Lower leg skin (tissue), 3 donors: ENCODE measurements at regions not wholly inside any gene's neighbourhood (a gene's known extent, or its start where the extent isn't known, plus 50 kb on each side); places are given as distances from the start of the nearest gene placed in this dataset.

ENCODE experiments used
- POLR2A ChIP-seq, 2 donors: fragments of 450-650 bp; IDR thresholded peaks; one replicate each; pipeline ENCODE4 v1.6.1; 2016 to 2017; ENCODE audit warnings: antibody characterized with exemption in 2 of 2, mild to moderate bottlenecking in 1 of 2, moderate library complexity in 1 of 2
- TF ChIP-seq, protein P1 (sequence below), 3 donors: fragments of 450-650 bp; IDR thresholded peaks; one replicate each; pipeline ENCODE4 v1.5.1; 2016; ENCODE audit warnings: antibody characterized with exemption in 3 of 3, mild to moderate bottlenecking in 3 of 3, moderate library complexity in 2 of 3

DNA sequence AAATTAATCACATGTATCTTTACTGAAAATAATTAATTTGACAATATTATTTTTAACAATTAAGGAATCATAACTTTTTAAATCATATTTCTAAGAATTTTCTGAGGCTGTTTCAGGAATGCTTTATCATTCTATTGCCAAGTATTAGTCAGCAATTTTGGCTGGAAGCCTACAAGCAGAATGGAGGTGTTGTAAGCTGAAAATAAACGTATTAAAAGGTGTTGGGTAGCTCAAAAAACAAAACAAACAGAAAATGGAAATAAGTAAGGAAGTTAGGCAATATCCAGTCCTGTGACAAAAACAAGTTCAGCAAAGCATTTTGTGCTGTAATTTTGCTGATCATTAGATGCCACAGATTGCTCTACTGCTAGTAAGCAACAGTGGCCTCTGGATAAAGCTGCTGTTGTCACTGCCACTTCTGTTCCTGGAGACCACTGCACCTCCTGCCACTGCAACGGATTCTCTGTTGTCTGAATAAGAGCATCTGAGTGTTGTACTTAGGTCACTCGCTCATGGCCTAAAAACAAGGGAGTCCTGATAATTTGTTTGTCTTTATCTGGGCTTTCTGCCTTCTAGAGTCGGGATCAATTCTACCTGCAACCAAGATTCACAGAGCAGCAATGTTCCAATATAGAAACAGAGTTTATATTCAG lies 63.5 kb upstream of the SLITRK3 start:
- TF ChIP-seq, protein P1, sequence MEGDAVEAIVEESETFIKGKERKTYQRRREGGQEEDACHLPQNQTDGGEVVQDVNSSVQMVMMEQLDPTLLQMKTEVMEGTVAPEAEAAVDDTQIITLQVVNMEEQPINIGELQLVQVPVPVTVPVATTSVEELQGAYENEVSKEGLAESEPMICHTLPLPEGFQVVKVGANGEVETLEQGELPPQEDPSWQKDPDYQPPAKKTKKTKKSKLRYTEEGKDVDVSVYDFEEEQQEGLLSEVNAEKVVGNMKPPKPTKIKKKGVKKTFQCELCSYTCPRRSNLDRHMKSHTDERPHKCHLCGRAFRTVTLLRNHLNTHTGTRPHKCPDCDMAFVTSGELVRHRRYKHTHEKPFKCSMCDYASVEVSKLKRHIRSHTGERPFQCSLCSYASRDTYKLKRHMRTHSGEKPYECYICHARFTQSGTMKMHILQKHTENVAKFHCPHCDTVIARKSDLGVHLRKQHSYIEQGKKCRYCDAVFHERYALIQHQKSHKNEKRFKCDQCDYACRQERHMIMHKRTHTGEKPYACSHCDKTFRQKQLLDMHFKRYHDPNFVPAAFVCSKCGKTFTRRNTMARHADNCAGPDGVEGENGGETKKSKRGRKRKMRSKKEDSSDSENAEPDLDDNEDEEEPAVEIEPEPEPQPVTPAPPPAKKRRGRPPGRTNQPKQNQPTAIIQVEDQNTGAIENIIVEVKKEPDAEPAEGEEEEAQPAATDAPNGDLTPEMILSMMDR (IDR thresholded peaks at IDR 0.05) = no peak
- TF ChIP-seq POLR2A (IDR thresholded peaks at IDR 0.05) = no peak
